ENCODE measurements at regions not wholly inside any gene's neighbourhood (a gene's known extent, or its start where the extent isn't known, plus 50 kb on each side); places are given as distances from the start of the nearest gene placed in this dataset.

DNA sequence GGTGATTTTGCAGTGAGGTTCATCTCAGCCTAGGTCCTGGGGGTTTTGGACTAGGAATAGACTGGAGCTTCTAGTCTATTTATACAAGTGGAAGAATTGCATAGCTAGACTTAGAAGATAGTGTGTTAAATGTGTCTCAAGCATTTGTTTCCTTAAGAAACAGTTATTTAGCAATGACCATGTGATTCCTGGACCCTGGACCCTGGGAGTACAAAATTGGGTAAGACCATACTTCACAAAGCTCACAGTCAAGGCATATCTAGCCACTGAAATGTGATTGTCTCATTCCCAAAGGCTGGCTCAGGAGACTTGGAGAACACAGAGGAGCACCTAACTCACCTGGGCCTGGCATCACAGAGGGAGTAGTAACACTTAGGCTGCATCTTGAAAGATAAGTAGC lies 754.5 kb downstream of the SATB2 start:
- TF ChIP-seq, protein P1, sequence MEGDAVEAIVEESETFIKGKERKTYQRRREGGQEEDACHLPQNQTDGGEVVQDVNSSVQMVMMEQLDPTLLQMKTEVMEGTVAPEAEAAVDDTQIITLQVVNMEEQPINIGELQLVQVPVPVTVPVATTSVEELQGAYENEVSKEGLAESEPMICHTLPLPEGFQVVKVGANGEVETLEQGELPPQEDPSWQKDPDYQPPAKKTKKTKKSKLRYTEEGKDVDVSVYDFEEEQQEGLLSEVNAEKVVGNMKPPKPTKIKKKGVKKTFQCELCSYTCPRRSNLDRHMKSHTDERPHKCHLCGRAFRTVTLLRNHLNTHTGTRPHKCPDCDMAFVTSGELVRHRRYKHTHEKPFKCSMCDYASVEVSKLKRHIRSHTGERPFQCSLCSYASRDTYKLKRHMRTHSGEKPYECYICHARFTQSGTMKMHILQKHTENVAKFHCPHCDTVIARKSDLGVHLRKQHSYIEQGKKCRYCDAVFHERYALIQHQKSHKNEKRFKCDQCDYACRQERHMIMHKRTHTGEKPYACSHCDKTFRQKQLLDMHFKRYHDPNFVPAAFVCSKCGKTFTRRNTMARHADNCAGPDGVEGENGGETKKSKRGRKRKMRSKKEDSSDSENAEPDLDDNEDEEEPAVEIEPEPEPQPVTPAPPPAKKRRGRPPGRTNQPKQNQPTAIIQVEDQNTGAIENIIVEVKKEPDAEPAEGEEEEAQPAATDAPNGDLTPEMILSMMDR (IDR thresholded peaks at IDR 0.05): no peak
- TF ChIP-seq POLR2AphosphoS5 (IDR thresholded peaks at IDR 0.05): no peak
- TF ChIP-seq POLR2A (IDR thresholded peaks at IDR 0.05): no peak
- no peak for TF ChIP-seq EP300 (IDR thresholded peaks at IDR 0.05)

All from stomach (tissue), 4 donors.